Spleen (tissue), 11 donors: ENCODE measurements at regions not wholly inside any gene's neighbourhood (a gene's known extent, or its start where the extent isn't known, plus 50 kb on each side); places are given as distances from the start of the nearest gene placed in this dataset.

Experiments used
- DNase-seq: peaks from one replicate; pipeline ENCODE4 v3.0.0-alpha.2; 2020
- H3K27ac ChIP-seq, 8 donors: fragments of 200-600 bp; sonication (generic) in 7 of 8; 1 replicate in 4 of 8; 2 replicates in 4 of 8; pipeline versions ENCODE4 v1.5.0 to v1.8.0; 2016 to 2021; ENCODE audit warnings: inconsistent platforms in 4 of 8, mild to moderate bottlenecking in 4 of 8, moderate library complexity in 1 of 8
- H3K27me3 ChIP-seq, 7 donors: fragments of 200-600 bp; sonication (generic) in 6 of 7; replicated peaks in 1 of 7; 1 replicate in 4 of 7; 2 replicates in 3 of 7; pipeline versions ENCODE4 v1.5.0 to v1.8.0; 2016 to 2021; ENCODE audit warnings: inconsistent platforms in 3 of 7, mild to moderate bottlenecking in 1 of 7
- H3K36me3 ChIP-seq, 6 donors: fragments of 200-600 bp; sonication (generic) in 5 of 6; 1 replicate in 4 of 6; 2 replicates in 2 of 6; pipeline versions ENCODE4 v1.5.0 to v1.8.0; 2016 to 2021; ENCODE audit warnings: inconsistent platforms in 2 of 6
- H3K4me1 ChIP-seq, 6 donors: fragments of 200-600 bp; sonication (generic) in 5 of 6; 1 replicate in 3 of 6; 2 replicates in 3 of 6; pipeline versions ENCODE4 v1.5.0 to v1.8.0; 2016 to 2021; ENCODE audit warnings: inconsistent platforms in 3 of 6
- H3K4me3 ChIP-seq, 8 donors: fragments of 200-600 bp; sonication (generic) in 7 of 8; 1 replicate in 4 of 8; 2 replicates in 4 of 8; pipeline versions ENCODE4 v1.5.0 to v1.8.0; 2016 to 2021; ENCODE audit warnings: inconsistent platforms in 4 of 8, mild to moderate bottlenecking in 4 of 8, moderate library complexity in 2 of 8
- H3K9me3 ChIP-seq, 8 donors: fragments of 200-600 bp; sonication (generic) in 7 of 8; 1 replicate in 4 of 8; 2 replicates in 4 of 8; pipeline versions ENCODE4 v1.5.0 to v1.8.0; 2016 to 2021; ENCODE audit warnings: inconsistent platforms in 4 of 8
- CTCF ChIP-seq, 11 experiments: fragments of 200-600 bp in 7 of 11; fragments of 450-650 bp in 4 of 11; sonication (generic) in 4 of 11; IDR thresholded peaks in 8 of 11; conservative IDR thresholded peaks in 3 of 11; 1 replicate in 7 of 11; 2 replicates in 4 of 11; pipeline versions ENCODE4 v1.4.0 to v1.8.0; 2016 to 2021; ENCODE audit warnings: antibody characterized with exemption in 11 of 11, inconsistent platforms in 4 of 11, mild to moderate bottlenecking in 1 of 11
- POLR2A ChIP-seq, 3 donors: fragments of 450-650 bp; IDR thresholded peaks; one replicate each; pipeline ENCODE4 v1.5.1; 2017; ENCODE audit warnings: antibody characterized with exemption in 3 of 3, mild to moderate bottlenecking in 1 of 3
- POLR2AphosphoS5 ChIP-seq, 3 donors: sonication (generic); formaldehyde crosslinking; IDR thresholded peaks; one replicate each; pipeline ENCODE4 v1.5.1; 2017; ENCODE audit warnings: antibody characterized with exemption in 3 of 3
- WGBS, 5 donors: extraction: QIAGEN DNeasy Blood & Tissue Kit in 3 of 5; methylation state at CpG; one replicate each; pipeline versions ENCODE4 v1.1.5 to v1.1.7; 2013 to 2018; 5-methylcytosine and 5-hydroxymethylcytosine counted together
- intact Hi-C: fragments of 100-400 bp; cut with DNase I; formaldehyde crosslinking; loops from one replicate; pipeline ENCODE4 v1.15.0; 2023; ENCODE audit warnings: low total_unique reads
- donor health status: healthy with polysubstance abuse.
- donor health status: DM: no; HTN: no; CAD: no; lungs with moderate emphysema.
- donor health status: DM: no; HTN: no; CAD: no.
- donor health status: Bipolar disorder and iron deficiency.
- donor health status: healthy.
- donor health status: DM: no; HTN: no; CAD: no.
- donor health status: DM: yes; HTN: yes; CAD: no.

DNA sequence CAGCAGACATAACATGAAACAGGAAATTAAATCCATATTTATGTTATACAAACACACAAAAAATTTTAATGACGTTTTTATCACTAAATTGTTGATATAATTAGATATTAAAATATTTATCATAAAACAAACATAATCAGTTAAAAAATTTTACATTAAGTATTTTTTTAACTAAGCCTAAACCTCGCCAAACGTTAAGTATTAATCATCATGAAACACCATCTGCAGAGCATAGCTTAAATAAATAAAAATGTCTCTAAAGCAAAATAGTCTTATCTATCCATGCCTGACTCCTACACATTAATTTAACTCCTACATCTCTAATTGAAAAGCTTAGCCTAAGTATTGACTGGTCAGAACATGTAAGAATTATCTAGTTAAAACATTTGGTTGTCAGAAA, 271.6 kb upstream of the RND3 start:
- no peak for DNase-seq
- no peak overlapping the region for H3K4me3 ChIP-seq
- peaks cover 0 to 5% (median 0%) of the 10 kb centered on the region in 8 donors for H3K9me3 ChIP-seq
- TF ChIP-seq CTCF (IDR thresholded peaks at IDR 0.05 in 8 of 11, conservative IDR thresholded peaks at IDR 0.05 in 3 of 11), result no peak
- no peak for TF ChIP-seq POLR2A (IDR thresholded peaks at IDR 0.05)
- TF ChIP-seq POLR2AphosphoS5 (IDR thresholded peaks at IDR 0.05), result no peak
- intact Hi-C loops, result no loop called here
- no peaks in the 10 kb centered on the region for H3K27me3 ChIP-seq
- H3K27ac ChIP-seq, result no peak overlapping the region
- no peaks in the 10 kb centered on the region for H3K36me3 ChIP-seq
- no peaks in the 10 kb centered on the region for H3K4me1 ChIP-seq
- 63 to 75% (median 72%) methylated on average over 3 of the region's 3 CpGs for WGBS, 5 donors

GRCh38 chr2:150752229-150752628, 264.8 kb upstream of the RND3 start:
- Histone ChIP-seq H3K36me3 (no peaks in the 10 kb centered on the region), H3K4me1 (no peaks in the 10 kb centered on the region), H3K27me3 (no peaks in the 10 kb centered on the region), H3K4me3 (no peak overlapping the region), H3K9me3 (peaks cover 0 to 5% (median 0%) of the 10 kb centered on the region in 8 donors), H3K27ac (no peak overlapping the region)
- TF ChIP-seq CTCF (IDR thresholded peaks at IDR 0.05 in 8 of 11, conservative IDR thresholded peaks at IDR 0.05 in 3 of 11) (no peak), POLR2AphosphoS5 (IDR thresholded peaks at IDR 0.05) (no peak), POLR2A (IDR thresholded peaks at IDR 0.05) (no peak)
- no peak for DNase-seq
- intact Hi-C loops, result no loop called here

DNA sequence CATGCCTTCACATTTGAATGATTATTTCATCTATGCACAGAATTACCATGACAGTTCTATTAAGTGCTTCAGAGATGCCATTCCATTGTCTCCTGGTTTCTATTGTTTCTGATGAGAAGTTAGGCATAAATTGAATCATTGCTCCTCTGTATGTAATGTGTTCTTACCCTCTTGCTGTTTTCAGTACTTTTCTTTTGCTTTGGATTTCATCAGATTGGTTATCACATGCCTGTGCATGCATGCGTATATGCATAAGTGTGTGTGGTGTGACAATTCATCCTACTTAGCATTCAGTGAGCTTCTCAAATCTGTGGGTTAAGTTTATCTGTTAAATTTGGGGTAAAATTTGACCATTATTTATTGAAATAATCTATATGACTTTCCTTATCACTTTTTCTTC, 263.3 kb upstream of the RND3 start:
- Histone ChIP-seq H3K27ac (no peak overlapping the region), H3K36me3 (no peaks in the 10 kb centered on the region), H3K4me1 (no peaks in the 10 kb centered on the region), H3K4me3 (no peak overlapping the region), H3K27me3 (no peaks in the 10 kb centered on the region), H3K9me3 (peaks cover 0 to 5% (median 0%) of the 10 kb centered on the region in 8 donors)
- intact Hi-C loops, result no loop called here
- DNase-seq, result no peak
- 88 to 100% (median 95%) methylated on average over 1 of the region's 1 CpG for WGBS, 5 donors
- TF ChIP-seq POLR2AphosphoS5 (IDR thresholded peaks at IDR 0.05), result no peak
- TF ChIP-seq POLR2A (IDR thresholded peaks at IDR 0.05), result no peak
- no peak for TF ChIP-seq CTCF (IDR thresholded peaks at IDR 0.05 in 8 of 11, conservative IDR thresholded peaks at IDR 0.05 in 3 of 11)

DNA sequence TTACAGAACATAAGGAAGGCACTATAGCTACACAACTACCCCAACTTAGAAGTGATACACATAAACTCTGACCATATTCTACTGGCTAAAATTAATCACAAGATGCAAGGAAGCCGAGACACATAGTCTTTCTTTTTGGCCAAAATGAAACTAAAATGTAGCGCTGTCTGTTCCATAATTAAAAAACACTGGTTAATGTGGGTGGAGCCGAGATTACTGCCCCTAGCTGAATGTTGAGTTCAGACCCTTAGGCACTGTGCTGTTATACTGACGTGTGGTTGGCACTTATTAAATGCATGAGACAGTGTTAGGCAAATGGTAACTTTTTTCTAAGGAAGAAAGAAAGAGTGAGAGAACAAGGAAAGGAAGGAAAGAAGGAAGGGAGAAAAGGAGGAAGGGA, 254.6 kb upstream of the RND3 start:
- intact Hi-C loops, result no loop called here
- no peak for DNase-seq
- no peak overlapping the region for H3K27ac ChIP-seq

More for the DNA sequence above, 254.6 kb upstream of the RND3 start:
- H3K27me3 ChIP-seq, result no peaks in the 10 kb centered on the region
- no peaks in the 10 kb centered on the region for H3K36me3 ChIP-seq
- 80 to 89% (median 83%) methylated on average over 4 of the region's 4 CpGs for WGBS, 5 donors
- H3K4me3 ChIP-seq, result no peak overlapping the region
- H3K9me3 ChIP-seq, result no peaks in the 10 kb centered on the region
- TF ChIP-seq POLR2AphosphoS5 (IDR thresholded peaks at IDR 0.05) (no peak), CTCF (IDR thresholded peaks at IDR 0.05 in 8 of 11, conservative IDR thresholded peaks at IDR 0.05 in 3 of 11) (no peak), POLR2A (IDR thresholded peaks at IDR 0.05) (no peak)
- H3K4me1 ChIP-seq, result no peaks in the 10 kb centered on the region
